GM19438 (cell line): ENCODE measurements at regions not wholly inside any gene's neighbourhood (a gene's known extent, or its start where the extent isn't known, plus 50 kb on each side); places are given as distances from the start of the nearest gene placed in this dataset.
"Not testable (repeated sequence)": the region's sequence is repeated elsewhere in the genome, so short reads cannot be mapped to it uniquely, and the experiment has no call there.

Source experiments
- ATAC-seq: cut with Tn5 transposase; IDR thresholded peaks from one replicate; pipeline ENCODE4 v1.9.1; 2021; ENCODE audit warnings: low read depth; ENCODE audit not compliant: unreplicated experiment

- no peak for ATAC-seq
Observed at GRCh38 chr2:210859314-210859713, 302.9 kb downstream of the CPS1 start.

- ATAC-seq: no peak
Observed at GRCh38 chr2:210860276-210860675, 303.9 kb downstream of the CPS1 start.

- no peak for ATAC-seq
Observed at GRCh38 chr2:210861038-210861665, 304.8 kb downstream of the CPS1 start.

GRCh38 chr2:210862283-210863065 is 306.1 kb downstream of the CPS1 start:
- no peak for ATAC-seq

- ATAC-seq: no peak
Observed at GRCh38 chr2:210863283-210863682, 306.9 kb downstream of the CPS1 start.

- ATAC-seq: not testable (repeated sequence)
Observed at GRCh38 chr2:210871566-210871965, 315.2 kb downstream of the CPS1 start.

GRCh38 chr2:210873631-210874030 is 317.2 kb downstream of the CPS1 start:
- ATAC-seq: no peak

- no peak for ATAC-seq
Observed at GRCh38 chr2:210884227-210884626, 327.8 kb downstream of the CPS1 start.

GRCh38 chr2:210888035-210888434 is 331.6 kb downstream of the CPS1 start:
- ATAC-seq: no peak

GRCh38 chr2:210895132-210895531 is 338.7 kb downstream of the CPS1 start:
- no peak for ATAC-seq

- no peak for ATAC-seq
Observed at GRCh38 chr2:210899131-210899530, 342.7 kb downstream of the CPS1 start.

GRCh38 chr2:210901326-210901725 is 344.9 kb downstream of the CPS1 start:
- no peak for ATAC-seq

GRCh38 chr2:210912779-210913178 is 356.4 kb downstream of the CPS1 start:
- ATAC-seq: no peak

- ATAC-seq: no peak
Observed at GRCh38 chr2:210913461-210913860, 357.1 kb downstream of the CPS1 start.

- ATAC-seq: no peak
Observed at GRCh38 chr2:210915912-210916311, 359.5 kb downstream of the CPS1 start.

GRCh38 chr2:210917465-210917864 is 361.1 kb downstream of the CPS1 start:
- no peak for ATAC-seq

- ATAC-seq: no peak
Observed at GRCh38 chr2:210919128-210919527, 362.7 kb downstream of the CPS1 start.

GRCh38 chr2:210922419-210922818 is 366.0 kb downstream of the CPS1 start:
- no peak for ATAC-seq

- no peak for ATAC-seq
Observed at GRCh38 chr2:210928714-210929113, 372.3 kb downstream of the CPS1 start.

- no peak for ATAC-seq
Observed at GRCh38 chr2:210938228-210938627, 381.8 kb downstream of the CPS1 start.

- ATAC-seq: no peak
Observed at GRCh38 chr2:210946395-210946794, 390.0 kb downstream of the CPS1 start.

GRCh38 chr2:210950434-210951060 is 394.1 kb downstream of the CPS1 start:
- not testable (repeated sequence) for ATAC-seq
